H1 (cell line): ENCODE measurements at regions not wholly inside any gene's neighbourhood (a gene's known extent, or its start where the extent isn't known, plus 50 kb on each side); places are given as distances from the start of the nearest gene placed in this dataset.

ENCODE experiments used
- CTCF ChIA-PET: fragments of 300-600 bp; sonication (Branson Sonifier 250); formaldehyde crosslinking; loops from one replicate; lab custom pipeline; 2021; ENCODE audit not compliant: partially characterized antibody; lab: Charles Lee
- POLR2A ChIA-PET: fragments of 300-600 bp; sonication (Branson Sonifier 250); formaldehyde crosslinking; loops from one replicate; lab custom pipeline; 2021; ENCODE audit warnings: inconsistent platforms; ENCODE audit not compliant: partially characterized antibody; lab: Charles Lee
- DNase-seq, 2 experiments: peaks; one replicate each; pipeline versions ENCODE4 v3.0.0 to v3.0.0-alpha.2; 2010 to 2022; ENCODE audit warnings: low spot score in 2 of 2, low read depth in 1 of 2, mixed read lengths in 1 of 2
- FAIRE-seq: peaks from 2 replicates; lab custom pipeline; 2011; peaks lifted over from hg19 to GRCh38; lab: Jason Lieb, UNC
- H2AFZ ChIP-seq: 2 replicates; pipeline ENCODE4 v1.8.1; 2012; ENCODE audit warnings: low read length, inconsistent platforms
- H2AK5ac ChIP-seq: 2 replicates; pipeline ENCODE4 v1.6.1; 2013; ENCODE audit warnings: low read depth, low read length
- H2BK120ac ChIP-seq: replicated peaks from 2 replicates; pipeline ENCODE3; 2013; ENCODE audit warnings: low read depth, low read length, inconsistent platforms
- H2BK12ac ChIP-seq: 2 replicates; pipeline ENCODE4 v1.6.1; 2013; ENCODE audit warnings: low read depth, low read length
- H2BK15ac ChIP-seq: 2 replicates; pipeline ENCODE4 v1.6.1; 2013; ENCODE audit warnings: low read length
- H2BK20ac ChIP-seq: 2 replicates; pipeline ENCODE4 v1.6.1; 2013; ENCODE audit warnings: low read length
- H2BK5ac ChIP-seq: 2 replicates; pipeline ENCODE4 v1.6.1; 2013; ENCODE audit warnings: low read depth, low read length
- H3K14ac ChIP-seq: 2 replicates; pipeline ENCODE4 v1.6.1; 2013; ENCODE audit warnings: inconsistent platforms; ENCODE audit not compliant: insufficient read length
- H3K18ac ChIP-seq: 2 replicates; pipeline ENCODE4 v1.6.1; 2013; ENCODE audit warnings: low read length; ENCODE audit errors: extremely low read depth
- H3K23ac ChIP-seq: 2 replicates; pipeline ENCODE4 v1.6.1; 2013; ENCODE audit warnings: inconsistent platforms; ENCODE audit not compliant: insufficient read length
- H3K23me2 ChIP-seq: 2 replicates; pipeline ENCODE4 v1.6.1; 2013; ENCODE audit warnings: low read depth, low read length
- H3K27ac ChIP-seq: 2 replicates; pipeline ENCODE4 v1.6.1; 2011; ENCODE audit warnings: low read depth, low read length, inconsistent platforms
- H3K27me3 ChIP-seq, 4 experiments: replicated peaks in 1 of 4; 1 replicate in 1 of 4; 2 replicates in 3 of 4; pipeline versions ENCODE4 v1.6.1 to v1.8.1; 2011 to 2013; ENCODE audit warnings: low read length in 3 of 4, mild to moderate bottlenecking in 3 of 4, inconsistent platforms in 2 of 4, mixed read lengths in 2 of 4, moderate library complexity in 1 of 4; ENCODE audit not compliant: control insufficient read depth in 3 of 4, insufficient read depth in 3 of 4; ENCODE audit errors: extremely low read depth in 1 of 4
- H3K36me3 ChIP-seq, 4 experiments: 2 replicates each; pipeline versions ENCODE4 v1.6.1 to v1.8.1; 2011 to 2013; ENCODE audit warnings: mild to moderate bottlenecking in 4 of 4, low read length in 3 of 4, moderate library complexity in 2 of 4, control low read depth in 1 of 4, inconsistent platforms in 1 of 4; ENCODE audit not compliant: insufficient read depth in 4 of 4, control insufficient read depth in 2 of 4
- H3K4ac ChIP-seq: replicated peaks from 2 replicates; pipeline ENCODE3; 2013; ENCODE audit warnings: low read length, low read depth, mixed read lengths, inconsistent platforms; ENCODE audit not compliant: insufficient read length
- H3K4me1 ChIP-seq, 4 experiments: replicated peaks in 1 of 4; 1 replicate in 1 of 4; 2 replicates in 3 of 4; pipeline versions ENCODE4 v1.6.1 to v1.8.1; 2011 to 2013; ENCODE audit warnings: low read length in 3 of 4, inconsistent platforms in 2 of 4, mixed read lengths in 1 of 4; ENCODE audit not compliant: insufficient read depth in 4 of 4, control insufficient read depth in 3 of 4
- H3K4me2 ChIP-seq, 2 experiments: 2 replicates each; pipeline versions ENCODE4 v1.6.1 to v1.8.1; 2011 to 2013; ENCODE audit warnings: low read depth in 2 of 2, low read length in 2 of 2, control low read depth in 1 of 2, inconsistent platforms in 1 of 2, mild to moderate bottlenecking in 1 of 2; ENCODE audit not compliant: insufficient read depth in 1 of 2
- H3K4me3 ChIP-seq, 4 experiments: fragments of 200-600, 300-600 bp in 1 of 4; sonication (generic), shearing (Covaris generic), sonication (Bioruptor Twin) in 1 of 4; 2 replicates each; pipeline versions ENCODE4 v1.5.1 to v1.8.1; 2011 to 2016; ENCODE audit warnings: low read length in 4 of 4, low read depth in 3 of 4, control low read depth in 2 of 4, inconsistent platforms in 2 of 4, mild to moderate bottlenecking in 2 of 4, mixed read lengths in 1 of 4, moderate library complexity in 1 of 4; ENCODE audit not compliant: insufficient read depth in 2 of 4; ENCODE audit errors: extremely low read depth in 1 of 4
- H3K56ac ChIP-seq: replicated peaks from 2 replicates; pipeline ENCODE3; 2013; ENCODE audit warnings: low read depth, mild to moderate bottlenecking, mixed read lengths, low read length, inconsistent platforms; ENCODE audit not compliant: insufficient read length
- H3K79me1 ChIP-seq: 2 replicates; pipeline ENCODE4 v1.6.1; 2013; ENCODE audit warnings: low read depth, low read length, control low read depth
- H3K79me2 ChIP-seq, 2 experiments: 2 replicates each; pipeline versions ENCODE4 v1.6.1 to v1.8.1; 2012 to 2013; ENCODE audit warnings: low read length in 2 of 2, mild to moderate bottlenecking in 2 of 2, inconsistent platforms in 1 of 2; ENCODE audit not compliant: insufficient read depth in 2 of 2, control insufficient read depth in 1 of 2
- H3K9ac ChIP-seq, 4 experiments: replicated peaks in 1 of 4; 1 replicate in 1 of 4; 2 replicates in 3 of 4; pipeline versions ENCODE4 v1.6.1 to v1.8.1; 2011 to 2013; ENCODE audit warnings: low read depth in 3 of 4, low read length in 3 of 4, control low read depth in 2 of 4, mild to moderate bottlenecking in 2 of 4, moderate library complexity in 2 of 4, inconsistent platforms in 1 of 4; ENCODE audit errors: extremely low read depth in 1 of 4
- H3K9me3 ChIP-seq, 2 experiments: 2 replicates each; pipeline versions ENCODE4 v1.6.1 to v1.8.1; 2012 to 2013; ENCODE audit warnings: mild to moderate bottlenecking in 2 of 2, moderate library complexity in 2 of 2, control low read depth in 1 of 2, inconsistent platforms in 1 of 2, low read depth in 1 of 2, low read length in 1 of 2, mixed read lengths in 1 of 2; ENCODE audit not compliant: insufficient read depth in 2 of 2
- H4K20me1 ChIP-seq, 2 experiments: replicated peaks in 1 of 2; 2 replicates each; pipeline versions ENCODE3 to v1.8.1; 2011 to 2013; ENCODE audit warnings: inconsistent platforms in 2 of 2, low read length in 2 of 2, mild to moderate bottlenecking in 1 of 2; ENCODE audit not compliant: insufficient read depth in 2 of 2, control insufficient read depth in 1 of 2
- H4K5ac ChIP-seq: 2 replicates; pipeline ENCODE4 v1.6.1; 2013; ENCODE audit warnings: low read length, low read depth, mixed read lengths, inconsistent platforms; ENCODE audit not compliant: insufficient read length
- H4K8ac ChIP-seq: 2 replicates; pipeline ENCODE4 v1.8.0; 2013; ENCODE audit warnings: mild to moderate bottlenecking, moderate library complexity, low read length, inconsistent platforms; ENCODE audit not compliant: insufficient read depth; ENCODE audit errors: extremely low read depth
- H4K91ac ChIP-seq: replicated peaks from 2 replicates; pipeline ENCODE3; 2013; ENCODE audit warnings: low read length, mixed read lengths, inconsistent platforms; ENCODE audit not compliant: insufficient read length
- JUND ChIP-seq: IDR thresholded peaks from 2 replicates; pipeline ENCODE4 v1.6.1; 2011; ENCODE audit warnings: mild to moderate bottlenecking, improper control_type of control experiment, low read length
- KDM1A ChIP-seq: fragments of 200-600, 300-600 bp; sonication (generic); IDR thresholded peaks from 2 replicates; pipeline ENCODE4 v1.7.1; 2016; ENCODE audit warnings: mild to moderate bottlenecking, low read length, borderline replicate concordance
- RAD21 ChIP-seq, 2 experiments: IDR thresholded peaks in 1 of 2; conservative IDR thresholded peaks in 1 of 2; 2 replicates each; pipeline ENCODE4 v1.6.1; 2011; ENCODE audit warnings: low read depth in 2 of 2, low read length in 2 of 2, improper control_type of control experiment in 1 of 2, inconsistent platforms in 1 of 2, mild to moderate bottlenecking in 1 of 2, moderate library complexity in 1 of 2
- RBBP5 ChIP-seq: IDR thresholded peaks from 2 replicates; pipeline ENCODE4 v1.7.1; 2012; ENCODE audit warnings: low read depth, mild to moderate bottlenecking, inconsistent platforms, low read length, moderate library complexity, borderline replicate concordance
- TAF1 ChIP-seq: IDR thresholded peaks from 2 replicates; pipeline ENCODE4 v1.6.1; 2011; ENCODE audit warnings: mild to moderate bottlenecking, low read depth, low read length
- TAF7 ChIP-seq: optimal IDR thresholded peaks from 2 replicates; pipeline ENCODE3; 2011; ENCODE audit warnings: low read depth, mild to moderate bottlenecking, inconsistent platforms, low read length, moderate library complexity, borderline replicate concordance

GRCh38 chr15:35197306-35197705 is 112.2 kb upstream of the NANOGP8 start:
- no peaks in the 10 kb centered on the region for H4K20me1 ChIP-seq
- H3K9ac ChIP-seq = no peak overlapping the region
- DNase-seq (no peak), FAIRE-seq (no peak)
- no peaks in the 10 kb centered on the region for H3K23me2 ChIP-seq
- no peak overlapping the region for H4K5ac ChIP-seq
- no peak overlapping the region for H2BK20ac ChIP-seq
- H3K27me3 ChIP-seq = no peaks in the 10 kb centered on the region
- no peak overlapping the region for H2BK15ac ChIP-seq
- H3K18ac ChIP-seq = no peak overlapping the region
- no peaks in the 10 kb centered on the region for H3K79me2 ChIP-seq
- no peak overlapping the region for H2BK120ac ChIP-seq
- CTCF ChIA-PET = interaction anchor here (3.8 kb wide), 1 partner anchor 11 kb away, joined by 23 read pairs; no protein-coding TSS in a partner anchor
- H3K36me3 ChIP-seq = peaks cover 0 to under 1% (median 0%) of the 10 kb centered on the region in 4 experiments; a peak in 1 of 8 replicates
- H2BK5ac ChIP-seq = no peak overlapping the region
- H4K91ac ChIP-seq = no peak overlapping the region
- no peak overlapping the region for H4K8ac ChIP-seq
- H3K4me3 ChIP-seq = no peak overlapping the region
- no peak overlapping the region for H3K27ac ChIP-seq
- H3K56ac ChIP-seq = no peak overlapping the region
- no peak overlapping the region for H2AFZ ChIP-seq
- TF ChIP-seq RAD21 (IDR thresholded peaks at IDR 0.05 in 1 of 2, conservative IDR thresholded peaks at IDR 0.05 in 1 of 2; ENCODE audit: low read depth in 2 of 2, low read length in 2 of 2) (no peak), KDM1A (no peak), TAF1 (no peak), JUND (no peak), RBBP5 (no peak), TAF7 (no peak)
- H2AK5ac ChIP-seq = no peak overlapping the region
- H3K14ac ChIP-seq = no peak overlapping the region
- H3K4me2 ChIP-seq = no peak overlapping the region
- H3K9me3 ChIP-seq = peaks cover 4 to 5% of the 10 kb centered on the region in 2 experiments
- no peak overlapping the region for H3K4ac ChIP-seq
- POLR2A ChIA-PET = no interaction called here
- H3K23ac ChIP-seq = no peak overlapping the region
- H3K4me1 ChIP-seq = peaks cover 0 to 5% (median 0%) of the 10 kb centered on the region in 4 experiments; a peak in 4 of 7 replicates
- H2BK12ac ChIP-seq = no peak overlapping the region
- H3K79me1 ChIP-seq = no peaks in the 10 kb centered on the region
